Neural progenitor cell (in vitro differentiated cells): ENCODE measurements at regions not wholly inside any gene's neighbourhood (a gene's known extent, or its start where the extent isn't known, plus 50 kb on each side); places are given as distances from the start of the nearest gene placed in this dataset.

Source experiments
- CTCF ChIP-seq: fragments of 200-600 bp; sonication (generic); IDR thresholded peaks from 2 replicates; pipeline ENCODE4 v1.5.1; 2017; ENCODE audit warnings: antibody characterized with exemption, mild to moderate bottlenecking
- EZH2 ChIP-seq: fragments of 200-600 bp; sonication (generic); IDR thresholded peaks from 2 replicates; pipeline ENCODE4 v1.6.1; 2017; ENCODE audit warnings: antibody characterized with exemption, mild to moderate bottlenecking, moderate library complexity
- EZH2phosphoT487 ChIP-seq: fragments of 200-600 bp; sonication (generic); IDR thresholded peaks from 2 replicates; pipeline ENCODE4 v1.6.1; 2017; ENCODE audit warnings: antibody characterized with exemption

- TF ChIP-seq CTCF = no peak
- TF ChIP-seq EZH2phosphoT487 = no peak
- no peak for TF ChIP-seq EZH2
Measured at GRCh38 chr6:170230520-170231292, 60.2 kb downstream of the DLL1 start.
